Liver (tissue), 8 donors: ENCODE measurements at regions not wholly inside any gene's neighbourhood (a gene's known extent, or its start where the extent isn't known, plus 50 kb on each side); places are given as distances from the start of the nearest gene placed in this dataset.
"Not testable (repeated sequence)": the region's sequence is repeated elsewhere in the genome, so short reads cannot be mapped to it uniquely, and the experiment has no call there.

Experiments
- DNase-seq: peaks from one replicate; pipeline ENCODE4 v3.0.0-alpha.2; 2017; ENCODE audit warnings: low spot score
- H3K27ac ChIP-seq, 2 donors: one replicate each; pipeline ENCODE4 v1.7.0; 2013; ENCODE audit warnings: inconsistent platforms in 2 of 2, low read length in 2 of 2, control low read depth in 1 of 2, low read depth in 1 of 2, mild to moderate bottlenecking in 1 of 2
- H3K27me3 ChIP-seq, 4 donors: one replicate each; pipeline versions ENCODE4 v1.6.1 to v1.7.0; 2013; ENCODE audit warnings: low read length in 3 of 4, inconsistent platforms in 1 of 4, mild to moderate bottlenecking in 1 of 4, moderate library complexity in 1 of 4; ENCODE audit not compliant: control insufficient read depth in 4 of 4, insufficient read depth in 4 of 4
- H3K36me3 ChIP-seq, 4 donors: one replicate each; pipeline versions ENCODE4 v1.6.1 to v1.7.0; 2013; ENCODE audit warnings: low read length in 3 of 4, mild to moderate bottlenecking in 3 of 4, low read depth in 1 of 4, moderate library complexity in 1 of 4; ENCODE audit not compliant: control insufficient read depth in 4 of 4, insufficient read depth in 3 of 4
- H3K4me1 ChIP-seq, 4 donors: one replicate each; pipeline versions ENCODE4 v1.6.1 to v1.7.0; 2013; ENCODE audit warnings: low read length in 3 of 4, mild to moderate bottlenecking in 3 of 4, moderate library complexity in 1 of 4; ENCODE audit not compliant: control insufficient read depth in 4 of 4, insufficient read depth in 4 of 4
- H3K4me3 ChIP-seq, 3 donors: one replicate each; pipeline versions ENCODE4 v1.6.1 to v1.7.0; 2013; ENCODE audit warnings: low read length in 3 of 3, control low read depth in 1 of 3, low read depth in 1 of 3, mild to moderate bottlenecking in 1 of 3
- H3K9ac ChIP-seq, 2 donors: one replicate each; pipeline ENCODE4 v1.7.0; 2013; ENCODE audit warnings: low read length in 2 of 2, mild to moderate bottlenecking in 2 of 2, moderate library complexity in 2 of 2, control low read depth in 1 of 2, low read depth in 1 of 2
- H3K9me3 ChIP-seq, 4 donors: one replicate each; pipeline versions ENCODE4 v1.6.1 to v1.7.0; 2013; ENCODE audit warnings: low read length in 3 of 4; ENCODE audit not compliant: control insufficient read depth in 4 of 4
- EGR1 ChIP-seq, 2 donors: IDR thresholded peaks; 2 replicates each; pipeline ENCODE4 v1.6.1; 2016 to 2018; ENCODE audit warnings: antibody characterized with exemption in 2 of 2, low read depth in 2 of 2
- FOXA1 ChIP-seq: IDR thresholded peaks from 2 replicates; pipeline ENCODE4 v1.6.1; 2016; ENCODE audit warnings: antibody characterized with exemption
- FOXA2 ChIP-seq: IDR thresholded peaks from 2 replicates; pipeline ENCODE4 v1.6.1; 2016; ENCODE audit warnings: antibody characterized with exemption
- GABPA ChIP-seq, 2 donors: IDR thresholded peaks in 1 of 2; conservative IDR thresholded peaks in 1 of 2; 2 replicates each; pipeline ENCODE4 v1.6.1; 2016; ENCODE audit warnings: antibody characterized with exemption in 2 of 2, mild to moderate bottlenecking in 1 of 2, moderate library complexity in 1 of 2
- HNF4A ChIP-seq, 2 donors: conservative IDR thresholded peaks; 2 replicates each; pipeline ENCODE4 v1.6.1; 2016; ENCODE audit warnings: antibody characterized with exemption in 2 of 2, mild to moderate bottlenecking in 2 of 2
- HNF4G ChIP-seq: IDR thresholded peaks from 2 replicates; pipeline ENCODE4 v1.6.1; 2016; ENCODE audit warnings: antibody characterized with exemption
- JUND ChIP-seq, 2 donors: IDR thresholded peaks; 2 replicates each; pipeline ENCODE4 v1.6.1; 2016; ENCODE audit warnings: antibody characterized with exemption in 2 of 2
- NR2F2 ChIP-seq: IDR thresholded peaks from 2 replicates; pipeline ENCODE4 v1.6.1; 2016; ENCODE audit warnings: antibody characterized with exemption
- RAD21 ChIP-seq, 2 donors: IDR thresholded peaks; 2 replicates each; pipeline ENCODE4 v1.6.1; 2016; ENCODE audit warnings: antibody characterized with exemption in 2 of 2, mild to moderate bottlenecking in 2 of 2
- RXRA ChIP-seq, 2 donors: IDR thresholded peaks; 2 replicates each; pipeline ENCODE4 v1.6.1; 2017 to 2018; ENCODE audit warnings: antibody characterized with exemption in 2 of 2, mild to moderate bottlenecking in 1 of 2
- SP1 ChIP-seq: IDR thresholded peaks from 2 replicates; pipeline ENCODE4 v1.6.1; 2018; ENCODE audit warnings: antibody characterized with exemption, mild to moderate bottlenecking
- TAF1 ChIP-seq: conservative IDR thresholded peaks from 2 replicates; pipeline ENCODE4 v1.6.1; 2016; ENCODE audit warnings: antibody characterized with exemption, mild to moderate bottlenecking
- YY1 ChIP-seq: IDR thresholded peaks from 2 replicates; pipeline ENCODE4 v1.6.1; 2016; ENCODE audit warnings: antibody characterized with exemption, mild to moderate bottlenecking
- WGBS: extraction: QIAGEN DNeasy Blood & Tissue Kit; methylation state at CpG from one replicate; pipeline ENCODE4 v1.1.7; 2013; 5-methylcytosine and 5-hydroxymethylcytosine counted together
- TF ChIP-seq, protein P1 (sequence below): IDR thresholded peaks from 2 replicates; pipeline ENCODE4 v1.6.1; 2016; ENCODE audit warnings: antibody characterized with exemption
- TF ChIP-seq, protein P2 (sequence below): IDR thresholded peaks from 2 replicates; pipeline ENCODE4 v1.6.1; 2016; ENCODE audit warnings: antibody characterized with exemption, mild to moderate bottlenecking
- TF ChIP-seq, protein P3 (sequence below): fragments of 150-350 bp; IDR thresholded peaks from 2 replicates; pipeline ENCODE4 v1.5.1; 2017; ENCODE audit warnings: improper control_type of control experiment, low read depth, low read length; ENCODE audit not compliant: missing input control
- TF ChIP-seq, protein P4 (sequence below): IDR thresholded peaks from 2 replicates; pipeline ENCODE4 v1.6.1; 2016; ENCODE audit warnings: antibody characterized with exemption
- TF ChIP-seq, protein P5 (sequence below): IDR thresholded peaks from 2 replicates; pipeline ENCODE4 v1.6.1; 2016; ENCODE audit warnings: antibody characterized with exemption
- donor health status: healthy.
- donor health status: healthy.
- donor health status: healthy.
- donor health status: healthy.
- donor health status: healthy.

DNA sequence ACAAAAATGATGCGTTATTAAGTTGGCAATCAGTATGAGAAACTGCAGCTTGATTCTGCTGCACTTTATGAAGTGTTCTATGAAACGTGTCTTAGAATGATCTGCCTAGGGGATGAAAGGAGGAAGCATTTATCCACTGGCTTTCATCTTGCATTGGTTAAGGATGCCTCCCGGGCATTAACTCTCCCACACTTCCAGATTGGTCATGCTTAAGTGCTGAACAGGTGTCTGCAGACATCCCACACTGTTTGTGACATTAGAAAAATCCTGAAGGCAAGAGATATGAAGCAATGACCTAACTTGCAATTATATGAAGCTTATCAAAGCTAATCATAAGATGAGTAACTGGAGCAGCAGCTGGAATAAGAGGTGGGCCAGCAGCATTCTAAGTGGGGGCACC is 437.3 kb downstream of the NSUN3 start:
- Histone ChIP-seq H3K4me1 (no peaks in the 10 kb centered on the region), H3K4me3 (no peak overlapping the region), H3K36me3 (no peaks in the 10 kb centered on the region), H3K9me3 (peaks cover 0 to 2% (median under 1%) of the 10 kb centered on the region in 4 donors), H3K9ac (no peak overlapping the region), H3K27me3 (no peaks in the 10 kb centered on the region), H3K27ac (no peak overlapping the region)
- DNase-seq: no peak
- WGBS: 84% methylated on average over 3 of the region's 3 CpGs
- TF ChIP-seq TAF1 (no peak), RAD21 (IDR thresholded peaks at IDR 0.05) (no peak), RXRA (IDR thresholded peaks at IDR 0.05) (no peak), GABPA (IDR thresholded peaks at IDR 0.05 in 1 of 2, conservative IDR thresholded peaks at IDR 0.05 in 1 of 2) (no peak), JUND (IDR thresholded peaks at IDR 0.05) (no peak), FOXA1 (no peak), HNF4A (conservative IDR thresholded peaks at IDR 0.05) (no peak), YY1 (no peak), SP1 (no peak), FOXA2 (no peak), EGR1 (IDR thresholded peaks at IDR 0.05; ENCODE audit: low read depth in 2 of 2) (no peak), HNF4G (no peak), NR2F2 (no peak)
- TF ChIP-seq, protein P1, sequence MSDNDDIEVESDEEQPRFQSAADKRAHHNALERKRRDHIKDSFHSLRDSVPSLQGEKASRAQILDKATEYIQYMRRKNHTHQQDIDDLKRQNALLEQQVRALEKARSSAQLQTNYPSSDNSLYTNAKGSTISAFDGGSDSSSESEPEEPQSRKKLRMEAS: no peak
- TF ChIP-seq, protein P2, sequence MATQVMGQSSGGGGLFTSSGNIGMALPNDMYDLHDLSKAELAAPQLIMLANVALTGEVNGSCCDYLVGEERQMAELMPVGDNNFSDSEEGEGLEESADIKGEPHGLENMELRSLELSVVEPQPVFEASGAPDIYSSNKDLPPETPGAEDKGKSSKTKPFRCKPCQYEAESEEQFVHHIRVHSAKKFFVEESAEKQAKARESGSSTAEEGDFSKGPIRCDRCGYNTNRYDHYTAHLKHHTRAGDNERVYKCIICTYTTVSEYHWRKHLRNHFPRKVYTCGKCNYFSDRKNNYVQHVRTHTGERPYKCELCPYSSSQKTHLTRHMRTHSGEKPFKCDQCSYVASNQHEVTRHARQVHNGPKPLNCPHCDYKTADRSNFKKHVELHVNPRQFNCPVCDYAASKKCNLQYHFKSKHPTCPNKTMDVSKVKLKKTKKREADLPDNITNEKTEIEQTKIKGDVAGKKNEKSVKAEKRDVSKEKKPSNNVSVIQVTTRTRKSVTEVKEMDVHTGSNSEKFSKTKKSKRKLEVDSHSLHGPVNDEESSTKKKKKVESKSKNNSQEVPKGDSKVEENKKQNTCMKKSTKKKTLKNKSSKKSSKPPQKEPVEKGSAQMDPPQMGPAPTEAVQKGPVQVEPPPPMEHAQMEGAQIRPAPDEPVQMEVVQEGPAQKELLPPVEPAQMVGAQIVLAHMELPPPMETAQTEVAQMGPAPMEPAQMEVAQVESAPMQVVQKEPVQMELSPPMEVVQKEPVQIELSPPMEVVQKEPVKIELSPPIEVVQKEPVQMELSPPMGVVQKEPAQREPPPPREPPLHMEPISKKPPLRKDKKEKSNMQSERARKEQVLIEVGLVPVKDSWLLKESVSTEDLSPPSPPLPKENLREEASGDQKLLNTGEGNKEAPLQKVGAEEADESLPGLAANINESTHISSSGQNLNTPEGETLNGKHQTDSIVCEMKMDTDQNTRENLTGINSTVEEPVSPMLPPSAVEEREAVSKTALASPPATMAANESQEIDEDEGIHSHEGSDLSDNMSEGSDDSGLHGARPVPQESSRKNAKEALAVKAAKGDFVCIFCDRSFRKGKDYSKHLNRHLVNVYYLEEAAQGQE: no peak
- TF ChIP-seq, protein P3, sequence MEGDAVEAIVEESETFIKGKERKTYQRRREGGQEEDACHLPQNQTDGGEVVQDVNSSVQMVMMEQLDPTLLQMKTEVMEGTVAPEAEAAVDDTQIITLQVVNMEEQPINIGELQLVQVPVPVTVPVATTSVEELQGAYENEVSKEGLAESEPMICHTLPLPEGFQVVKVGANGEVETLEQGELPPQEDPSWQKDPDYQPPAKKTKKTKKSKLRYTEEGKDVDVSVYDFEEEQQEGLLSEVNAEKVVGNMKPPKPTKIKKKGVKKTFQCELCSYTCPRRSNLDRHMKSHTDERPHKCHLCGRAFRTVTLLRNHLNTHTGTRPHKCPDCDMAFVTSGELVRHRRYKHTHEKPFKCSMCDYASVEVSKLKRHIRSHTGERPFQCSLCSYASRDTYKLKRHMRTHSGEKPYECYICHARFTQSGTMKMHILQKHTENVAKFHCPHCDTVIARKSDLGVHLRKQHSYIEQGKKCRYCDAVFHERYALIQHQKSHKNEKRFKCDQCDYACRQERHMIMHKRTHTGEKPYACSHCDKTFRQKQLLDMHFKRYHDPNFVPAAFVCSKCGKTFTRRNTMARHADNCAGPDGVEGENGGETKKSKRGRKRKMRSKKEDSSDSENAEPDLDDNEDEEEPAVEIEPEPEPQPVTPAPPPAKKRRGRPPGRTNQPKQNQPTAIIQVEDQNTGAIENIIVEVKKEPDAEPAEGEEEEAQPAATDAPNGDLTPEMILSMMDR: no peak
- TF ChIP-seq, protein P4, sequence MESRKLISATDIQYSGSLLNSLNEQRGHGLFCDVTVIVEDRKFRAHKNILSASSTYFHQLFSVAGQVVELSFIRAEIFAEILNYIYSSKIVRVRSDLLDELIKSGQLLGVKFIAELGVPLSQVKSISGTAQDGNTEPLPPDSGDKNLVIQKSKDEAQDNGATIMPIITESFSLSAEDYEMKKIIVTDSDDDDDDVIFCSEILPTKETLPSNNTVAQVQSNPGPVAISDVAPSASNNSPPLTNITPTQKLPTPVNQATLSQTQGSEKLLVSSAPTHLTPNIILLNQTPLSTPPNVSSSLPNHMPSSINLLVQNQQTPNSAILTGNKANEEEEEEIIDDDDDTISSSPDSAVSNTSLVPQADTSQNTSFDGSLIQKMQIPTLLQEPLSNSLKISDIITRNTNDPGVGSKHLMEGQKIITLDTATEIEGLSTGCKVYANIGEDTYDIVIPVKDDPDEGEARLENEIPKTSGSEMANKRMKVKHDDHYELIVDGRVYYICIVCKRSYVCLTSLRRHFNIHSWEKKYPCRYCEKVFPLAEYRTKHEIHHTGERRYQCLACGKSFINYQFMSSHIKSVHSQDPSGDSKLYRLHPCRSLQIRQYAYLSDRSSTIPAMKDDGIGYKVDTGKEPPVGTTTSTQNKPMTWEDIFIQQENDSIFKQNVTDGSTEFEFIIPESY: no peak
- TF ChIP-seq, protein P5, sequence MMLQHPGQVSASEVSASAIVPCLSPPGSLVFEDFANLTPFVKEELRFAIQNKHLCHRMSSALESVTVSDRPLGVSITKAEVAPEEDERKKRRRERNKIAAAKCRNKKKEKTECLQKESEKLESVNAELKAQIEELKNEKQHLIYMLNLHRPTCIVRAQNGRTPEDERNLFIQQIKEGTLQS: no peak

DNA sequence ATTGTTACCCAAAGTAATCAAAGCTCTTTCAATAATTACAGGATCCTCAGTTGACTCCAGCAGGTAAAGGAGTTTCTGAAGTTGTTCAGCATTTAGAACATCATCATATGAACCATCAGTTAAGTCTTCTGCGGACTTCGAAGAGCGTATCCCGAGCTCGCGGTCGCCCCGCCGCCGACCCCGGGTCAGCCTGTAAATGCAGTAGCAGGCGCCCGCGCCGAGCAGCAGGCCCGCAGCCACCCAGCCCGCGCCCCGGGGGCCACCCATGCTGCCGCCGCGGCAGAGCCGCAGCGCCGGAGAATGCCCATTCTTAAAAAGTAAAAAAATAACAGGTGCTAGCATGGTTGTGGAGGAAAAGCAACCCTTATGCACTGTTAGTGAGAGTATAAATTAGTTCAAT is 444.5 kb downstream of the NSUN3 start:
- not testable (repeated sequence) for H3K9me3 ChIP-seq

More for the DNA sequence above, 444.5 kb downstream of the NSUN3 start:
- not testable (repeated sequence) for H3K27ac ChIP-seq, H3K4me3 ChIP-seq, H3K9ac ChIP-seq, H3K27me3 ChIP-seq, DNase-seq, H3K4me1 ChIP-seq, H3K36me3 ChIP-seq
- WGBS: 95% methylated on average over 25 of the region's 25 CpGs
